ENCODE measurements at regions not wholly inside any gene's neighbourhood (a gene's known extent, or its start where the extent isn't known, plus 50 kb on each side); places are given as distances from the start of the nearest gene placed in this dataset.

- TF ChIP-seq SUZ12 (IDR thresholded peaks at IDR 0.05; ENCODE audit: extremely low read depth, insufficient read depth, insufficient read length) (no peak), ZNF274 (IDR thresholded peaks at IDR 0.05; ENCODE audit: low read depth, low read length) (no peak), YY1 (IDR thresholded peaks at IDR 0.05; ENCODE audit: insufficient read depth, insufficient read length) (no peak)
Observed at GRCh38 chr2:8433390-8433789, 248.5 kb upstream of the ID2 start.

Measured in NT2/D1 (cell line).